Calu3 (cell line): ENCODE measurements at regions not wholly inside any gene's neighbourhood (a gene's known extent, or its start where the extent isn't known, plus 50 kb on each side); places are given as distances from the start of the nearest gene placed in this dataset.

ENCODE experiments used
- BruUV-seq: library from RNA; stranded (reverse); fragments of 400-500 nt; replicated peaks from 2 replicates; lab custom pipeline; 2021; lab: Mats Ljungman, UMichigan
- CTCF ChIA-PET: fragments of 300-600 bp; sonication (Branson Sonifier 250); formaldehyde crosslinking; loops from one replicate; lab custom pipeline; 2022; ENCODE audit warnings: antibody characterized with exemption; lab: Charles Lee
- DNase-seq: peaks from one replicate; pipeline ENCODE4 v3.0.0; 2022
- H3K27ac Mint-ChIP-seq: one replicate; pipeline ENCODE4 v1.8.0; 2022; ENCODE audit warnings: mixed read lengths; ENCODE audit not compliant: unreplicated experiment
- H3K27me3 Mint-ChIP-seq: one replicate; pipeline ENCODE4 v1.8.0; 2022; ENCODE audit warnings: mixed read lengths; ENCODE audit not compliant: unreplicated experiment
- H3K36me3 Mint-ChIP-seq: one replicate; pipeline ENCODE4 v1.8.0; 2022; ENCODE audit warnings: mild to moderate bottlenecking, moderate library complexity, mixed read lengths; ENCODE audit not compliant: insufficient read depth, unreplicated experiment
- H3K4me1 Mint-ChIP-seq: one replicate; pipeline ENCODE4 v1.8.0; 2022; ENCODE audit warnings: mild to moderate bottlenecking, low read depth, mixed read lengths; ENCODE audit not compliant: unreplicated experiment
- H3K4me3 Mint-ChIP-seq: one replicate; pipeline ENCODE4 v1.8.0; 2022; ENCODE audit warnings: mild to moderate bottlenecking, low read depth, moderate library complexity, mixed read lengths; ENCODE audit not compliant: unreplicated experiment
- H3K9me3 Mint-ChIP-seq: one replicate; pipeline ENCODE4 v1.8.0; 2022; ENCODE audit warnings: low read depth, mixed read lengths; ENCODE audit not compliant: unreplicated experiment
- intact Hi-C: fragments of 100-400 bp; cut with micrococcal nuclease; formaldehyde crosslinking; loops from one replicate; pipeline ENCODE4 v1.10.0; 2022; ENCODE audit not compliant: unreplicated experiment
- TF ChIP-seq, protein P1 (sequence below): fragments of 200-600 bp; IDR thresholded peaks from one replicate; pipeline ENCODE4 v1.8.0; 2022; ENCODE audit warnings: antibody characterized with exemption; ENCODE audit not compliant: unreplicated experiment

DNA sequence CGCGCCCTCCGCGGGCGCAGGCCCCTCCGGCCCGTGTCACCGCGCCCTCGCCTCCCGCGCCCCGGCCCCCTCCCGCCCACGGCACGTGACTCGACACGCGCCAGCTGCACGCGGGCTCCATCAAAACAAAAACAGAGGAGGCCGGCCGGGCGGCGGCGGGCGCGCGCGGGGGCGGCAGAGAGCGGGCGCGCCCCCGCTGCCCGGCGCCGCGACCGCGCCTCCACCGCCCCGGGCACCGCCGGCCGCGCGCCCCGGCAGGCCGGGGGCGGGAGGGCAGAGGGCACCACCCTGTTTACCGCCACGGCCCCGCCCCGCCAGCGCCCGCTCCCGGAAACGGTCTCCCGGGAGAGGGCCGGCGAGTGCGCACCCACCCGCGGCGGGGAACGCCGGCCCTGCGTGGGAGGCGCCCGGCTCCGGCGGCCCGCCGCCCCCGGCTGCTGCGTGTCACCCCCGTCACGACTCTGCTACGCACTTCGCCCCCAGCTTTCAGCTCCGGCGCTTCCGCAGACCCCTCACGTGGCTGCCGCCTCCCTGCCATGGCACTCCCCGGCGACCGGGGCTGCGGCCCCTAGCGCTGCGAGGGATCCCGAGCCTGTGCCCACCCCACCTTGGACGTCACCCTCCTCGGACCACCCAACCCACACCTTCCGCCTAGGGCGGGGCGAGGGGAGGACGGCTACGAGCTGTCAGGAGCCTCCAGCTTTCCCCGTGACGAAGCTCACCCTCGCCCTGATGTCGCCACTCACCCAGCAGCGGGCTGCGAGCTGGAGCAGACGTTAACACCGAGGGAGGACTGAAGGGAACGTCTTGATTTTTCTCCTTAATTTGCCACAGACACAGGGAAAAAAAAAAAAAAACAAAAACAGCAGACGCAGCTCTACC lies 221.6 kb upstream of the MKLN1 start:
- no peaks in the 10 kb centered on the region for H3K9me3 Mint-ChIP-seq
- peak; percentile 75 for DNase-seq

DNA sequence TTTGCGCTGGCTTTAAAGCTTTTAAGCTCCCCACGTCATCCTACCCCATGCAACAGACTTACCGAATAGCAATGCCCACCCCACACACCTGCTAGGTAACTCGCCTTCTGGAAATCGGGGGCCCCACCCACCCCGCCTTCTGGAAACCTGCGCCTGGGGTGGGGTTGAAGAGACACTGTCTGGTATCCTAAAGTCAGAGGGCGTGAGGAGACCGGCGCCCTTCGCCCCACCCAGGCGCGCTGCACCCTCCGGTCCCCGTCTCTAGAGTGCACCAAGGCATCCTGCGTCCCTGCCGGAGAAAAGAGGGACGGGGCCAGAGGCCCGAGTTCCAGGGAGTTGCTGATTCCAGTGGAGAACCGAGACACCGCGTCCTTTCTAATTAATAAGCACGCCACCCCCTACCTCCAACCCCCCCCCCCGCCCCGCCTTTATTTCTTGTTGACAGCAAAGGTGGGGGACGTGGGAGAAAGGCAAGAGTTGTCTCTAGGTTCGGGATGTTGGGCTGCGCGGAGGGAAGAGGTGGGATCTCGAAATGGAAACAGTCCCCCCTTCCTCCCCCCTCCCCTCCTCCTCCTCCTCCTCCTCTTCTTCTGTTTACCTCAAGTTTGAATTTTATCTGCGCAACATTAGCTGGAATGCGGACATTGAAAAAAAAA lies 220.9 kb upstream of the MKLN1 start:
- H3K36me3 Mint-ChIP-seq: peaks cover 71% of the 10 kb centered on the region
- TF ChIP-seq, protein P1, sequence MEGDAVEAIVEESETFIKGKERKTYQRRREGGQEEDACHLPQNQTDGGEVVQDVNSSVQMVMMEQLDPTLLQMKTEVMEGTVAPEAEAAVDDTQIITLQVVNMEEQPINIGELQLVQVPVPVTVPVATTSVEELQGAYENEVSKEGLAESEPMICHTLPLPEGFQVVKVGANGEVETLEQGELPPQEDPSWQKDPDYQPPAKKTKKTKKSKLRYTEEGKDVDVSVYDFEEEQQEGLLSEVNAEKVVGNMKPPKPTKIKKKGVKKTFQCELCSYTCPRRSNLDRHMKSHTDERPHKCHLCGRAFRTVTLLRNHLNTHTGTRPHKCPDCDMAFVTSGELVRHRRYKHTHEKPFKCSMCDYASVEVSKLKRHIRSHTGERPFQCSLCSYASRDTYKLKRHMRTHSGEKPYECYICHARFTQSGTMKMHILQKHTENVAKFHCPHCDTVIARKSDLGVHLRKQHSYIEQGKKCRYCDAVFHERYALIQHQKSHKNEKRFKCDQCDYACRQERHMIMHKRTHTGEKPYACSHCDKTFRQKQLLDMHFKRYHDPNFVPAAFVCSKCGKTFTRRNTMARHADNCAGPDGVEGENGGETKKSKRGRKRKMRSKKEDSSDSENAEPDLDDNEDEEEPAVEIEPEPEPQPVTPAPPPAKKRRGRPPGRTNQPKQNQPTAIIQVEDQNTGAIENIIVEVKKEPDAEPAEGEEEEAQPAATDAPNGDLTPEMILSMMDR: no peak
- no peaks in the 10 kb centered on the region for H3K27me3 Mint-ChIP-seq
- CTCF ChIA-PET: interaction anchor here (0.5 to 0.7 kb wide), 4 partner anchors 17 to 559 kb away, joined by 3 to 4 read pairs (median 4); no protein-coding TSS in a partner anchor
- BruUV-seq: TSS peak; percentile 18
- H3K4me1 Mint-ChIP-seq: peaks cover 47% of the 10 kb centered on the region
- intact Hi-C loops: loop anchor here (5.0 kb wide), 1 partner anchor 35 kb away; no protein-coding TSS in a partner anchor
- no peaks in the 10 kb centered on the region for H3K9me3 Mint-ChIP-seq
- H3K4me3 Mint-ChIP-seq: peak overlapping the region; percentile 100
- DNase-seq: peak; percentile 39
- peak overlapping the region; percentile 91 for H3K27ac Mint-ChIP-seq

More for the DNA sequence above, 221.6 kb upstream of the MKLN1 start:
- peaks cover 66% of the 10 kb centered on the region for H3K36me3 Mint-ChIP-seq
- TF ChIP-seq, protein P1: no peak
- peak overlapping the region; percentile 100 for H3K4me3 Mint-ChIP-seq
- CTCF ChIA-PET: interaction anchor here (0.7 kb wide), 2 partner anchors 94 to 558 kb away, joined by 3 to 4 read pairs; no protein-coding TSS in a partner anchor
- H3K4me1 Mint-ChIP-seq: peaks cover 46% of the 10 kb centered on the region
- no peaks in the 10 kb centered on the region for H3K27me3 Mint-ChIP-seq
- BruUV-seq: no TSS peak
- intact Hi-C loops: loop anchor here (5.0 kb wide), 1 partner anchor 34 kb away; no protein-coding TSS in a partner anchor
- H3K27ac Mint-ChIP-seq: peak overlapping the region; percentile 91

DNA sequence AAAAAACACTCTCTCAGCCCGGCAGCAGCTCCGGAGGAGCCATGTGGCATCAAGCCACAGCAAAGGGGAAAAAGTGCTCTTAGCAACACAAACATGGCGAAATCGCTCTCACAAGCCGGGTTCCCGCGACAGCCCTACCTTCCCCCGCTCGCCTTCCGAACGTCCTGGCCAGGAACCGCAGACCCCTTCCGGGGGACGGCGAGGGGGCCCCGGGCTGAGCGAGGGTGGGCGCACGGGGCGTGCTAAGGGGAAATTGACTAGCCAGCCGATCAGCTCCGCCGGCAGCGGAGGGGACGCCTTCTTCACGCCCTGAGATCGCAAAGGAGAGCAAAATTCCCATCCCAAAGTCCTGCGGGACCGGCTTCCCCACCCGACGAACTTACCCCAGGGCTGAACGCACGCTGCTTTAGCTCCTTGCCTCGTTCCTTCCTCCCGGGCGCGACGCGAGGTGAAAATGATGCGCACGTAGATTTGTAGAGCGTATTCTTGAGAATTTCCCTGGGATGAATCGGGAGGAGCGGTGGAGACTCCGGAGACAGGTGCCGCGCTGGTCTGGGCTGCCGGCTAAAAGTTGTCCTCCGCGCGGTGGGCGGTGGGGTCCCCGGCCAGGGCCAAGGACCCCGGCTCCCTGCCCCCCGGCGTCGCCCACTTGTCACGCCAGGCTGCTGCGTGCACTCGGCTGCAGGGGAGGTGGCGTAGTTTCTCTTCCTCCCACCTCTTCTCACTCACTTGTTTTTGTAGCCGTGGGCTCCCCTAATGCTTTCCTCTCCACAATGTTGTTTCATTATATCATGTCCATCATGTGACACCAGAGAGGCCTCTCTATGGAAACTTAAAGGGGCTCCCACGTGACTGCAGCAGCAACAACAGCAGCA lies 220.1 kb upstream of the MKLN1 start:
- CTCF ChIA-PET: interaction anchor here (0.5 to 0.7 kb wide), 2 partner anchors 18 to 213 kb away, joined by 3 to 4 read pairs; no protein-coding TSS in a partner anchor
- Mint-ChIP-seq H3K4me1 (peaks cover 47% of the 10 kb centered on the region), H3K9me3 (no peaks in the 10 kb centered on the region), H3K36me3 (peaks cover 71% of the 10 kb centered on the region), H3K27ac (peak overlapping the region; percentile 91), H3K4me3 (peak overlapping the region; percentile 100), H3K27me3 (no peaks in the 10 kb centered on the region)
- TF ChIP-seq, protein P1: no peak
- DNase-seq: peak; percentile 52
- TSS peak; percentile 14 for BruUV-seq
- intact Hi-C loops: loop anchor here (2.0 to 5.0 kb wide), 2 partner anchors 35 to 195 kb away; no protein-coding TSS in a partner anchor
